Thyroid gland (tissue), 4 donors: ENCODE measurements at regions not wholly inside any gene's neighbourhood (a gene's known extent, or its start where the extent isn't known, plus 50 kb on each side); places are given as distances from the start of the nearest gene placed in this dataset.

ENCODE experiments used
- CTCF ChIP-seq, 6 experiments: fragments of 200-600 bp in 3 of 6; fragments of 450-650 bp in 3 of 6; sonication (generic) in 3 of 6; IDR thresholded peaks; one replicate each; pipeline ENCODE4 v1.5.1; 2016 to 2019; ENCODE audit warnings: antibody characterized with exemption in 6 of 6, mild to moderate bottlenecking in 2 of 6, inconsistent platforms in 1 of 6, moderate library complexity in 1 of 6
- POLR2A ChIP-seq, 2 donors: fragments of 450-650 bp; IDR thresholded peaks; one replicate each; pipeline ENCODE4 v1.6.1; 2017; ENCODE audit warnings: antibody characterized with exemption in 2 of 2, mild to moderate bottlenecking in 2 of 2, moderate library complexity in 1 of 2

GRCh38 chr4:11038926-11039325, 354.4 kb upstream of the CLNK start:
- TF ChIP-seq CTCF (IDR thresholded peaks at IDR 0.05) (no peak), POLR2A (IDR thresholded peaks at IDR 0.05) (no peak)
